HCEC 1CT (cell line): ENCODE measurements at regions not wholly inside any gene's neighbourhood (a gene's known extent, or its start where the extent isn't known, plus 50 kb on each side); places are given as distances from the start of the nearest gene placed in this dataset.

Experiments used
- DNase-seq: peaks from one replicate; pipeline ENCODE4 v3.0.0-alpha.2; 2017

DNA sequence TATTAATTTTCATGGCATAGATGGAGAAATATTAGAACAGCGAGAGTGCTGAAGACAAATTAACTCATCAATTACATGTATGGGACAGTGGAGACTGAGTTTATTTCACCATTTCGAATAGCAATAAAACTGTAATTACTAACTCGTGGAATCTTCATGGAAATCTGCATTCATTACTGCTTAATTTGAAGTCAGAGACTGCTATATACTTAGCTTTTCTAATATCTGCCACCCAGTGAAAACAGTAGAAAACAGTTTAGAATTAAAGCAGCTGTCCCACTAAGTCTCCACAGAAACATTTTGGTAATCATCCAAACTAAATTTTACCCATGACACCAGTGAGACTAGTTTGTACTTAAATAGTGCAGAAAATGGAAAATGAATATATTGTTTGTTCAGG, 56.8 kb downstream of the IZUMO3 start:
- no peak for DNase-seq

DNA sequence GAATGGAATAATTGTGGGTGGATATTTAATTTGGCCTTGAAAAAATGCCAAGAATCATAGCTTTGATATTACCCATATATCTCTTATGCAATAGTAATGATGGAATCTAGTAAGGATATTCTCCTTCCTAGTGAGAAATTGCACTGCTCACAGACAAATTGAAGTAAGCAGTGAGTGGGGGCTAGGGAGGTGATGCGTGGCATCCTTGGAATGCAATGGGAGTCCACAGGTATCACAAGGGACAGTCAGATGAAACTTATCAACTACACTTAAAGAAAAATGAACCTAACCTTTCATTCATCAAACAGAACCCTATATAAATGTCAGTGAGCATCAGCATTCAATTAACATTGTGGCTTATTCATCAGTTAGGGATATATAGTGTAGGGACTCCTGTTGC, 57.8 kb downstream of the IZUMO3 start:
- DNase-seq = no peak

DNA sequence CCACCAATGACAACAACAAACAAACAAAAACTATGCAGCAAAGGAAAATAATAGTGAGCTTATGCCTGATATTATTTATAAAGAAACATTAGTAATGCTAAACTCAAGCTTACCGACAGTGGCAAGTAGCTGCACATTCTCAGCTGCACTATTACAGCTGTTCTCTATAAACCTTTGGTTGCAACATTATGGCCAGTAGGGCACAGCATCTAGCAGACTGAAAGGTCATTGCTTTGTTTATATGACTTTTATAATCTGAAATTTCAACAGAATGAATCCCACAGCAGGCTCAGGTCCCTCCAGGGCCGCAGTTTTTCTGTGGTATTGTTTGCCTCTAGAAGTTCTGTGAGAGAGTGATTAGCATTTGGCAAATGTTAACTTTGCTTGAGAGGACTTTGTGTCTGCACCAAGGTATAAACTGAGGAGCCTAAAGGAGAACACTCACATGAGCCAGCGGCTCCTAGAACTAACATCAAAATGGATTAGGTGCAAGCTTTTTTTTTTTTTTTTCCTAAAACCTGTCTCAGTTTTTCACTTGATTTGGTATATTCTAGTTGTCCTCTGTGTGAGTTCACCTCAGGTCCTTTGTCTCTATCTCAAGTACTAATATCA, 58.3 kb downstream of the IZUMO3 start:
- no peak for DNase-seq

DNA sequence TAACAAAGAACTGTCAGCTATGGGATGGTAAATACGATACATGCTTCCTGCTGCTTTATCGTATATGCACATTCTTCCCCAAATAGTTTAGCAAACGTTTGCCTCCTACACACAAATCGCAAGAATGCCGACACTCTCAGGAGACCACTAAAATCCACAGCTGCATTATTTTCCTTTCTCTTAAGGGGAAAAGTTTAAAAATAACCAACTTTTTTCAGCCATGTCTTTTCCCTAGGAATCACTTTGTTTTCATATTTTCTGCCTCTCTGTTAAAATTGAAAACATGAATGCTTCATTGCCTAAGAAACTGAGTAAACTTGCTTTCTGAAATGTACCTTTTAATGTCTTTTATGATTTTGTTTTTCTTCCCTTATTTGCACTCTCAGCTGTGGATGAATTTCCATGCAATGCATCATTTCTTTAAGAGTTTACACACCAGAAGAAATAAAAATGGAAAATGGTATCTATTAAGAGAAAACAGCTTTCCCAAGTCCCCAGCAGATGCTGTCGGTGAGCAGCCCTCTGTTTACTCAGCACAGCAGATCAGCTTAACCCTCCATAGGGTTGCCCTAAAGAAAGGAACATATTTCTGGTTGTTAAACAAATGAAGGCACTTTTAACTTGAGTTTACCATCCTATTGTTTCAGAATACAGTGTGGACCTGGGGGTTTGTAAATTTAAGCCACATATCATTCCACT, 66.2 kb downstream of the IZUMO3 start:
- no peak for DNase-seq

DNA sequence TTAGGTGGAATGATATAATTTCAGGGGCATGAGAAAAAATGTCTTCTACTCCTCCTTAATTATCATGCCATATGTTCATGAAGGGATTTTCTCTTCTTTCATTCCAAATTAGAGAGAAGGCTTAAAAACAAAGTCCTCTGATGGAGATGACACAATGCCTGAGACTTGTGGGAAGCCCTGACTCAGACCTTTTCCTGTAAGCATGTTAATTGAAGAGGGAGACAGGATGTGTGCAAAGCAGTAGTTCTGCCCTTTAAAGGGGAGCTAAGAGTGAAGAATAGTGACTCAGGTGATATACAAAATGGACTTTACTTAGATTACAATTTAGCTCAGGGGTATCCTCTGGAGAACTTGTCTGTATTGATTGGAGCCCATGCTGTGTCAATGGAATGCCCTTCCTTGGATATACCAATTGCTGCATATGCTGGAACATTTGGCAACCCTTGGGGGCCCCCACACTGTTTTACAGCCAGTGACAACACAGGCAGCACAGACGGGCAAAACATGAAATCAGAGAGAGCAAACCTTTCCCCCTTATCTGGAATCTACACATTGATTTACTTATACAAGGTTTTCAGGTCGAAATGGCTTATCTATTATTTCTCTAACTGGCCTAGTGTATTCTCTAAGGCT, 81.3 kb downstream of the IZUMO3 start:
- DNase-seq = no peak

DNA sequence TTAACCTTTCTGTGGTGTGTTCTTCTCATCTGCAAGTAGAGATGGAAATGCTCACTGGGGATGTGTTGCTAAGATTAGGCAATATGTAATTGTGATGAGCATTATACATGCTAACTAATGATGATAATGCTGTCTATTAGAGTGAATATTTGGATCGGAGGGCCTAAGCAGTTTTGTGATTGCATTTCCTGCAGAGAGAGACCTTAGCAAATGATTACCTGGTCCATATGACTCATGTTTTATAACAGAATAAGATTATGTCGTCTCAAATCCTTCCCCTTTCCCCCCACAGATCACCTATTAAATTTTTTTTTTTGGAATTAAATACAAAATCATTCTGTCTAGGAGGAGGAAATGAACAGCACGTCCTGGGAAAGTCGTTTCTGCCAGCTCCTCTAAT, 82.7 kb downstream of the IZUMO3 start:
- DNase-seq = no peak

DNA sequence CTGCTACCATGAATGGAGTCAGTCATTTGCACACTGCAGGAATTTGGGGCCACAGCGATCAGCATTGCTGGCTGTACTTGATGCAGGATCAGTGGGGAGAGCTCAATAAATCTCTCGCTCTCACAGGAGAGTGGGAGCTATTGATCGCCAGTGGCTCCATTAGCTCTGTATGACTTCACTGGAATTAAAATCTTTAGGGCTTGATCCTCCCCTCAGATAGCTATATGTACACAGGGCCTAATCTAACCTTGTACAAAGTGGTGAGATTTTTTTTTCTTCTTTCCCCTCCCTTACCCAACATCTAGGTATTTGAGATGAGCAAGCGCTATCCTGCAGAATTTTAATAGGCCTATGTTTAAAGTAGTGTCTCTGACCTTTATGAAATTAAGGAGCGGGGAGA, 84.9 kb downstream of the IZUMO3 start:
- DNase-seq = no peak

DNA sequence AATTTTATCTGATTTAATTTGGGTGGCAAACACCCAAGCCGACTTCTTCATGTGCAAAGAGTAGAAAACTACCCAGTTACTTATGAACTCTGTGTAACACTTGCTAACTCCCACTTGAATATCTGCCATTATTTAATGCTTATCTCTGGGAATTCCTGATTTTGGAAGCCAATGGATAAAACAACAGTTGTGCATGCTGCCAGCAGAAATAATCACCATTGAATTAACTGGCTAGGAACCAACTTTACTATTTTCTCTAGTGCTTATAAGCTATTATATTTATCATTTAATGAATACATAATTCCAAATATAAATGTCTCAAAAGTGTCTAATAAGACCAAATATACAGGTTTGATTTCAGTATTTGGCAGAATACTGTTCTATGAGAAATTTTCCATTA, 85.7 kb downstream of the IZUMO3 start:
- no peak for DNase-seq

DNA sequence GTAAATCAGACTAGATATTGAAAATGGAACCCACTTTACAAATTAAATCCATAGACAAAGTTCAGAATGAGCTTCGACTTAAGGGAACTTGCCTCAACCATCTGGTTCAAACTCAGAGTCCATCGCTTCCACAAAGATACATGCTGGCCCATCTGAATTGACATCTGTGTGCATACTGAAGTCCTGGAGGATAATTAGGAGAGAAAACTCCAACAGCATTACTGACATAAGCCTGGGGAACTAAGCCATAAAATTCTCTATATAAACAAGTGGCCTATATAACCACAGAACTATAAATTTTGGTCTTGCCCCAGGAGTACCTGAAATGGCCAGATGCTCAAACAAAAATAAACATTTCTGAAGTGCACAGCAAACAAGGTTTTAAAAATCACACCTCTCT, 94.4 kb downstream of the IZUMO3 start:
- DNase-seq = no peak

DNA sequence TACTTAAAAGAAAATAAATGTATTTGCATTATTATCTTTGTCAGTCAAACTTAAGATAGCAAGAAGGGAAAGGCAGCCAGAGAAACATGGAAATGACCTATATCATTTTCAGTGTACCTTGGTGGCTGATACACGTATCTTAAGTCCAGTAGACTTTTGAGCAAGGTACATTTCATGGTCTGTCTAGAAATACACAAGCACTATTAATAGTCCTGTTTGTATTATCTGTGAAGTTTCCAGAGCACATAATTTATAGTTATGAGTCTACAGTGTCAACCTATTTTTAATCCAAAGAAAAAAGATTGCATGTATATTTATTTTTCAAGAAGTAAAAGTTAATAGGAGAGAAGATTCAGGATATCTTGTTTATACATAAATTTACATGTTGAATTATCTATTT, 95.7 kb downstream of the IZUMO3 start:
- DNase-seq = no peak

DNA sequence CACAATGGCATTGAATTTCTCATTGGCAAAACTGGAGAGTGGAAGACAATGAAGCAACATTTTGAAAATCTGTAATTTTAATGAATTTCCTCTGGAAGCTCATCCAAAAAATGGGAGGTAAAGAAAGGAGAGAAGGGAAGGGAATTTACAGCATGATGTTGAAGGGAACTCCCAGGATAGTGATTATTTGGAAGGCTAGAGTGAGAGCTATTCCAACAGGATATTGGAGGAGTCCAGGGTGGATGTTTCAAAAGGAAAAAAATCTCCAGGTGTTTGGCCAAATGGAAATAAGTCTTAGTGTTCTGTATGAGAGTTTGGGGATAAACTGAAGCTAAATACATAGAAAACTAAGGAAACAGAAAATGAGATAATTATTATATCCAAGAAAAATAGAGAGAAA, 106.2 kb downstream of the IZUMO3 start:
- no peak for DNase-seq

DNA sequence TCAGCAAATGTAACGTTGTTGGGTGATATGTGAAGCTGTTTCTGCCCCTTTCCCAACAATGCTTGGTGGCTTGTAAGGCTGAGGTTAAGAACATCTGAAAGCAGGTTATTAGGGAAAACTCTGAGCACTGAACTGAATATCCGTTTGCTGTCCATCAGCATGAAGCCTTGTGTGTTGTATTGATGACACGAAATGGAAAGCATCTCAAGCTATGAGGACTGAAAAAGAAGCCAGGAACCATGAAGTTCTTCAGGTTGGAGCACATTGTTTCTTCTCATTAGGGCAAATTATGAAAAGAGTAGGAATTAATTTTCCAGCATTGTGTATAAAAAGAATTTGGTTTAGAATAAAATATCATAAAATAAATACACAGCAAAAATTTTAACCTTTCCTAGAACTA, 106.8 kb downstream of the IZUMO3 start:
- no peak for DNase-seq

DNA sequence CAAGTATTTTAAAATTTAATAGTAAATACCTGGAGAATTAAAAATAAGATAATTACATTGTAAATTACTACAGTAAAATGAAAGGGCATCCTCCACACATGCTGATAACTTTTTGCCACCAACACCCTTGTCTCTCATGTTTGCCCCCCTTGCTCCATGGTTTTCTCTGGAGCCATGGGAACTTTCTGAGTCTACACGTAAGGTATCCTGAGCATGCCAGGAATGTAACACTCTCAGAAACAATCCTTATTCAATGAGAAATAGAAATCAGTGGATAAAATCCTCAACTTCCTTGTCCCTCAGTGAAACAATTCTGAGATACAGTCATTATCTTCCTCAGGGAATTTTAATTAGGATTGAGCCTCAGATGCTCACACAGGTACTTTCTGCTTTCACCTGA, 108.9 kb downstream of the IZUMO3 start:
- DNase-seq = no peak

DNA sequence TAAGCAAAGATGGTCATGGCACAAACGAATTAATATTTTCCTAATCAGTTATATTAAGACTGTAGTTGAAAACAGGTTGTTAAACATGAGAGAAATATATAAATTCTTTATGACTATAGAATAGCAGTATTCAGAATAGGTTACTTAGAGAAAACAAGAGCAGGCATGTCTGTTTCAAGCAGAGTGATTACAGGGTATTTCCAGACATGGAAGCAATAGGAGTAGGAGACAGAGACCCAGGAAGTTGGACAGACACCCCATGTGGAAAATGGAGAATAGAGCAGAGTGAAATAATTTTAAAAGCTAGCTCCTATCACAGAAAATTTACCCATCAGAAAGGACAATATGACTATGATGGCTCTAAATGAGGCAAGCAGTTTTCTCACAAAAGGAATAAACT, 111.5 kb downstream of the IZUMO3 start:
- no peak for DNase-seq

DNA sequence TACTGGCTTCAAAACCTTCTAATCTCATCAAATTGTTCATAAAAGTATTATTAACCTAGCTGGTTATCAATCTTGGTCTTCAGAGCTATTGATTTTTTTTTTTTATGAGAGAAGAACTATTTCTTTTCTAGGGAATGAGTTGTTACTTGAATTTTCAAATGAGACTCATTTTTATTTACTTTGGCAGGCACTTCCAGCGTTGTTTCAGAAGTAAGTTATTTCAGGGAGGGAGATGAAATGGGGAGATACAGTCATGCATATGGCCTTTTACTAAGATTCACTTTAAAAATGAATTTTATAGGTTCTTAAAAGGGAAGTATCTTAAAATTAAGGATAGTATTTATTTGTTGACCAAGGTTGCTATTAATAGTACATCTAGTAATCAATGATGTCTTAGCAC, 129.6 kb downstream of the IZUMO3 start:
- no peak for DNase-seq

DNA sequence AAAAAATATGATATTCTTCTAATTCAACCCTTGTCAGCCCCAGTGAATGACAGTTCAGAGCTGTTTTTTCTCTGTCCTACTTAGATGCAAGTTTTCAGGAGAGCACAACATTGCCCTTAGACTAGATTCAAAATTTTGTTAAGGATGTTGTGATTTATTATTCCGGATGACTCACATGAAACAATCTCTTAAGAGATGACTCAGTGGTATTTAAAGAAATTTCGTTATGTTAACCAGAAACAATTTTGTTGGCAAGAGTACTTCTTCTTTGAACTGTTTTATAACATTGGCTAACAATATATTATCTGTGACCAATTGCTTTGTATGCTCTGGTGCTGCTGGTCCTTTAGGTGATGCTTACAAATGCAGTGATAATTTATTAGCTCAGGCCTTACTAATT, 132.0 kb downstream of the IZUMO3 start:
- no peak for DNase-seq

DNA sequence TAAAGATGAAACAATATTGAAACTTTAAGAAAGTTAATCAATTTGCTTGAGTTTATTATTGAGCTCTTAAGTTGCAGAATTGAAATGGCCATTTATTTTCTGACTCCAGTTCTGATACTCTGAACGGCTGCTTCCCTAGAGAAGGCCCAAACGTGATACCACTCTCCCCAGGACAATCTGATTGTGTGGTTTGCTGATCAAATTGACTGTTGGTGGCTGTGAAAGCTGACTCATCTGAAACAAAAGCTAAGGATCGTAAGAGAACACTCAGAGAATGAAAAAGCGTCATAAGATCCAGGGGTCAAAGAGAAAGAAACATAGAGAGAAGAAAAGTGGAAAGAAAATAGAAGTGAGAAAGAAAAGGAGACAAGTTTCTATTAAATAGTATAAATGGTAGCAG, 147.2 kb downstream of the IZUMO3 start:
- DNase-seq = no peak

DNA sequence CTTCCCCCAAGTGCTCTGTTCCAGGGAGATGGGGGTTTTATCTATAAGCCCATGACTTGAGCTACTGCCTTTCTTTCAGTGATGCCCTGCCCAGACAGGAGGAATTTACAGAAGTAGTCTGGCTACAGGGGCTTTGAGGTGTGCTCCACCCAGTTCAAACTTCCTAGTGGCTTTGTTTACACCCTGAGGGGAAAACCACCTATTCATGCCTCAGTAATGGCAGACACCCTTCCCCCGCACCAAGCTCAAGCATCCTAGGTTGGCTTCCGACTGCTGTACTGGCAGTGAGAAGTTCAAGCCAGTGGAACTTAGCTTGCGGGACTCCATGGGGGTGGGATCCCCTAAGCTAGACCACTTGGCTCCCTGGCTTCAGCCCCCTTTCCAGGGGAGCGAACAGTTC, 154.6 kb downstream of the IZUMO3 start:
- no peak for DNase-seq

DNA sequence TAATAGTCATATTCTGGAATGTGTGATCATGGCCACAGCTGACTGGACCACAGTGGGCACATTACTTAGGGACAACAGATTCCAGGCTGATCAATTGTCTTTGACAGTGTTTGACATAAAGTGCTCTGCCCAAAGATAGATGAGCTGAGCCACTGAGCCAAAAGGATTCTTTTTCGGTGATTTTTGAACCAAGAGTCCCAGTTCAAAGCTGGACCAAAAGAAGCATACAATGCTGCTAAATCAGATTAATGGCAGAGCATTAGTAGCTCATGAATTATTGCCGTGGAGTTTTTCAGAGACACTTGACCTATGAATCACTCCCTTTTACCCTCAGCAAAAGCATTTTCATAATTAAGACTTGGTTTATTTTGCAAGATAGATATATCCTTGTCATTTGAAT, 160.6 kb downstream of the IZUMO3 start:
- DNase-seq = no peak

DNA sequence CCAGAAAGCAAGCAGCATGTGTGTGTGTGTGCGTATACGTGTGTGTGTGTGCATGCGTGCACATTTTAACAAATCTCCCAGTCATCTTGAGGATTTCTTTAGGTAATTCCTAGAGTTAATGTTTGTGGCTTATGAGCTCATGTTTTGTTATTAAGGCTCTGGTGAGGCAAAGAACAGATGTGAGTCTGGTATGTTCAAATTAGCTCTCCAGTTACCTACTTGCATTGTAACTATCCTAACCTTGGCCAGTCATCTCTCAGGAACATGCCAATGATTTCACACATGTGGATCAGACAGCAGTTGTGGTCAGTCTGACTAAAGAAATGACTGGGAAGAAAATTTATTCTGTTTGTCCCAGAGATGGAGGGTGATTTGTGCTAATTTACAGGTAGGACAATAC, 163.1 kb downstream of the IZUMO3 start:
- no peak for DNase-seq

DNA sequence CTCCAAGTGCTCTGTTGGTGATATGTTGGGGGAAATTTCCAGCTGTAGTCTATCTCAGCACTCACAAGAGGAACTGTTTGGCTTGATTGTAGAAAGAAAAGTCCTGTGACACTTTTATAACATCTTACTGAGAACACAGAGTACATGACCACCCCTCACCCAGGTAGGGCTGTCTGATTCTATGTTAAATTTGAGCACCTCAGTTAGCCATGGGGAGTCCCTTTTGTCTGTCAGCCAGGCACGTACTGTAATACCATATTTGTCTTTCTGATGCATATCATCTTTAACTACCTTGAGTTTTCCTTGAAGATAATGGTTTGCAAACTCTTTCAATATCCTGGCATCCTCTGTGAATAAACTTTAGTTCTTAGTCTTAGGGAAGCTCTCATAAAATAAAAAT, 164.5 kb downstream of the IZUMO3 start:
- no peak for DNase-seq

DNA sequence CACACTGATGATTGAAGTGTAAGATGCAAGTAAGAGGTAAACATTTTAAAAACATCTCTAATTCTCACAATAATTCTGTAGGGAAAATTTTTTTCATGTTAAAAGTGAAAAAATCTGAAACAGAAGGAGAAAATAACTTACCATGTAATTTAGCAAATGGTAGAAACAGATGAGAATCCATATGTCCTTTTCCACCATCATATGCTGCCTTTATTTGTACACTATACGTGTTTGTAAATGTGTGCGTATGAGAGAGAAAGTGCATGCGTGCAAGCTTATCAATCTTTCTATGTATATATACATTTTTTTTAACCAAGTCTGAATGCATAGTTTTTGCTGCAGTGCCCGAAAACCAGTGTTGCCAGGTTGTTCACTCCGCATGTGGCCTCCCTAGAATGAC, 186.7 kb downstream of the IZUMO3 start:
- no peak for DNase-seq

DNA sequence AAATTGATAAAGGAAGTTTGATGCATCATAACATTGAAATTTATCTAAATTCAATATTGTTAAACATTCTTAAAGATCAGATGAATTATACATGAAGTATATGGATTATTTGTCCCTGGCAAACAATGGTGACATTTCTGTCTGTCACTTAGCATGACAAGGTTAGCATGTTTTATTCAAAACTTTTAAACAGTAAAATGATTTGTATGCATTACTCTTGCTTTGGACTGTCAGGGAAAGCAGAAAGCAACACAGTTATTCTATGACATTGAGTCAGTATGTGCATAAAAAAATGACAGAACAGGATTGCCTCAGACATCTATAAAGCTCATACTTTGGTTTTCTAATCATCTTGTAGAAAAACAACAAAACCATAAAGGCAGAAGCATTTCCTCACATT, 193.7 kb downstream of the IZUMO3 start:
- no peak for DNase-seq

DNA sequence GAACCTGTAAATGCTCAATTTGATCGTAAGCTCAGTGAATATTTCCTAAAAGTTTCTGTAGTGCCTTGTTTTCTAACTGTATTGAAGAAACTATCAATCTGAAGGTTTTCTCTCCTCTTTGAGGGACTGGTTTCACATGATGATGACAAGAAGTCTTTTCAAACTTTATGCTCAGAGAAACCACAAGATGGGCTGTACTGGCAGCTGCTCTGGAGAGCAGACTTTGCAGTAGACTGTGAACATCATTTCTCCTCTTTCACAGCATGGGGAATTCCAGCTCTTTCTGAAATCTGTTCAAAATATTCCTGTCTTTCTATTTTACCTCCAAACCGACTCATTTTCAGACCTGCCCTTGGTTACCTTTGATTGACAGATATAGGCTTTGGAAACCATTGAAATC, 194.4 kb downstream of the IZUMO3 start:
- no peak for DNase-seq

DNA sequence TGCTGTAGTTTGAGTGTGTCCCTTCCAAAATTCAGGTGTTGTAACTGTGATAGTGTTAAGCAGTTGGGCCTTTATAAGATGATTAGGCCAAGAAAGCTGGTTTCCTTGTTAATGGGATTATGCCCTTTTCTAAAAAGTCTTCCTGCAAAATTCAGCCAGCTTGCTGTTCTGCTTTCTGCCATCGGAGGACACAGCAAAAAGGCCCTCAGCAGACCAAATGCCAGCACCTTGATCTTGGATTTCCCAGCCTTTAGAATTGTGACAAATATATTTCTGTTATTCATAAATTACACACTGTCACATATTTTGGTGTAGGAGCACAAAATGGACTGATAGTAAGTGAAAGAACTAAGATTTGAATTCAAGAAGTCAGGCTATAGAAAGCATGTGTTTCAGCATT, 203.2 kb downstream of the IZUMO3 start:
- DNase-seq = no peak
